GM13977 (cell line): ENCODE measurements at regions not wholly inside any gene's neighbourhood (a gene's known extent, or its start where the extent isn't known, plus 50 kb on each side); places are given as distances from the start of the nearest gene placed in this dataset.

Experiments
- DNase-seq: peaks from one replicate; pipeline ENCODE4 v3.0.0; 2012; ENCODE audit warnings: low spot score
- CTCF ChIP-seq: IDR thresholded peaks from 2 replicates; pipeline ENCODE4 v1.5.1; 2012; ENCODE audit warnings: mild to moderate bottlenecking, control low read depth; ENCODE audit not compliant: insufficient read depth; ENCODE audit errors: extremely low read depth, missing control alignments
- in situ Hi-C: fragments of 300-500 bp; cut with MboI; formaldehyde crosslinking; loops from one replicate; pipeline ENCODE4 v1.12.0; 2022; ENCODE audit warnings: low sequenced_read_pairs, low pct_unique_long_range_greater_than_20kb, mixed read lengths, inconsistent platforms; ENCODE audit not compliant: unreplicated experiment

GRCh38 chr6:8672882-8673281 is 237.5 kb upstream of the SLC35B3 start:
- TF ChIP-seq CTCF: no peak
- DNase-seq: no peak
- in situ Hi-C loops: no loop called here

- no peak for TF ChIP-seq CTCF
- DNase-seq: no peak
- in situ Hi-C loops: no loop called here
These were observed 235.4 kb upstream of the SLC35B3 start for GRCh38 chr6:8670792-8671191.

- in situ Hi-C loops: no loop called here
These were observed 229.4 kb upstream of the SLC35B3 start for GRCh38 chr6:8664700-8665099.

GRCh38 chr6:8664070-8664469 is 228.7 kb upstream of the SLC35B3 start:
- TF ChIP-seq CTCF: no peak
- no peak for DNase-seq
- in situ Hi-C loops: no loop called here

More at GRCh38 chr6:8664700-8665099, 229.4 kb upstream of the SLC35B3 start:
- TF ChIP-seq CTCF: no peak
- DNase-seq: no peak

GRCh38 chr6:8659404-8660189 is 224.3 kb upstream of the SLC35B3 start:
- no peak for DNase-seq
- no peak for TF ChIP-seq CTCF
- in situ Hi-C loops: no loop called here

- TF ChIP-seq CTCF: no peak
- DNase-seq: no peak
- in situ Hi-C loops: no loop called here
These were observed 223.1 kb upstream of the SLC35B3 start for GRCh38 chr6:8658416-8658815.
